ENCODE measurements at regions not wholly inside any gene's neighbourhood (a gene's known extent, or its start where the extent isn't known, plus 50 kb on each side); places are given as distances from the start of the nearest gene placed in this dataset.

DNA sequence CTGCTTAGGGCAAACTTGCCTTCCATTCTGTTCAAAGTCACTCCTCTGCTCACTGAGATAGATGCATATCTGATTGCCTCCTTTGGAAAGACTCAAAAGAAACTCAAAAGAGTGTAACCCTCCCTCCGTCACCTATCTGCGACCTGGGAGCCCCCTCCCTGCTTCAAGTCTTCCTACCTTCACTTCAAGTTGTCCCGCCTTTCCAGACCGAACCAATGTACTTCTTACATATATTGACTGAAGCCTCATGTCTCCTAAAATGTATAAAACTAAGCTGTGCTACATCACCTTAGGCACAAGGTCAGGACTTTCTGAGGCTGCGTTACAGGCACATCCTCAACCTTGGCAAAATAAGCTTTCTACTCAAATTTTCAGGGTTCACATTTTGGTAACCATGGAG, 77.4 kb upstream of the C1GALT1 start:
- TF ChIP-seq, protein P1, sequence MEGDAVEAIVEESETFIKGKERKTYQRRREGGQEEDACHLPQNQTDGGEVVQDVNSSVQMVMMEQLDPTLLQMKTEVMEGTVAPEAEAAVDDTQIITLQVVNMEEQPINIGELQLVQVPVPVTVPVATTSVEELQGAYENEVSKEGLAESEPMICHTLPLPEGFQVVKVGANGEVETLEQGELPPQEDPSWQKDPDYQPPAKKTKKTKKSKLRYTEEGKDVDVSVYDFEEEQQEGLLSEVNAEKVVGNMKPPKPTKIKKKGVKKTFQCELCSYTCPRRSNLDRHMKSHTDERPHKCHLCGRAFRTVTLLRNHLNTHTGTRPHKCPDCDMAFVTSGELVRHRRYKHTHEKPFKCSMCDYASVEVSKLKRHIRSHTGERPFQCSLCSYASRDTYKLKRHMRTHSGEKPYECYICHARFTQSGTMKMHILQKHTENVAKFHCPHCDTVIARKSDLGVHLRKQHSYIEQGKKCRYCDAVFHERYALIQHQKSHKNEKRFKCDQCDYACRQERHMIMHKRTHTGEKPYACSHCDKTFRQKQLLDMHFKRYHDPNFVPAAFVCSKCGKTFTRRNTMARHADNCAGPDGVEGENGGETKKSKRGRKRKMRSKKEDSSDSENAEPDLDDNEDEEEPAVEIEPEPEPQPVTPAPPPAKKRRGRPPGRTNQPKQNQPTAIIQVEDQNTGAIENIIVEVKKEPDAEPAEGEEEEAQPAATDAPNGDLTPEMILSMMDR (IDR thresholded peaks at IDR 0.05; ENCODE audit: low read length) = no peak
- TF ChIP-seq EZH2 (optimal IDR thresholded peaks at IDR 0.05; ENCODE audit: low read depth, low read length) (no peak), EZH2phosphoT487 (IDR thresholded peaks at IDR 0.05; ENCODE audit: low read length) (no peak)
